Suppressor macrophage treated with lipopolysaccharide for 1 hour (primary cell): ENCODE measurements at regions not wholly inside any gene's neighbourhood (a gene's known extent, or its start where the extent isn't known, plus 50 kb on each side); places are given as distances from the start of the nearest gene placed in this dataset.
"Not testable (repeated sequence)": the region's sequence is repeated elsewhere in the genome, so short reads cannot be mapped to it uniquely, and the experiment has no call there.

Experiments used
- DNase-seq, 3 donors: peaks; one replicate each; pipeline ENCODE4 v3.0.0-alpha.2; 2020 to 2022

GRCh38 chr12:19671695-19672094, 232.4 kb downstream of the AEBP2 start:
- DNase-seq = no peak

GRCh38 chr12:19674437-19674836, 235.1 kb downstream of the AEBP2 start:
- no peak for DNase-seq

GRCh38 chr12:19675361-19675760, 236.1 kb downstream of the AEBP2 start:
- DNase-seq = no peak

- DNase-seq = not testable (repeated sequence)
Measured at GRCh38 chr12:19678501-19678900, 239.2 kb downstream of the AEBP2 start.

GRCh38 chr12:19681007-19681406, 241.7 kb downstream of the AEBP2 start:
- no peak for DNase-seq

- DNase-seq = no peak
Measured at GRCh38 chr12:19683178-19683927, 244.1 kb downstream of the AEBP2 start.

GRCh38 chr12:19687371-19687770, 248.1 kb downstream of the AEBP2 start:
- DNase-seq = no peak

GRCh38 chr12:19688532-19688931, 249.2 kb downstream of the AEBP2 start:
- DNase-seq = no peak

GRCh38 chr12:19689226-19689625, 249.9 kb downstream of the AEBP2 start:
- DNase-seq = no peak

GRCh38 chr12:19689801-19690472, 250.6 kb downstream of the AEBP2 start:
- no peak for DNase-seq

GRCh38 chr12:19692091-19692490, 252.8 kb downstream of the AEBP2 start:
- no peak for DNase-seq

GRCh38 chr12:19692566-19692965, 253.3 kb downstream of the AEBP2 start:
- DNase-seq = no peak

GRCh38 chr12:19694627-19695026, 255.3 kb downstream of the AEBP2 start:
- peak; percentile 9 to 21 (median 17) for DNase-seq

- no peak for DNase-seq
Measured at GRCh38 chr12:19695244-19696098, 256.2 kb downstream of the AEBP2 start.

- no peak for DNase-seq
Measured at GRCh38 chr12:19700969-19701368, 261.7 kb downstream of the AEBP2 start.

- DNase-seq = no peak
Measured at GRCh38 chr12:19704966-19705365, 265.7 kb downstream of the AEBP2 start.

- no peak for DNase-seq
Measured at GRCh38 chr12:19706936-19707335, 267.6 kb downstream of the AEBP2 start.

- DNase-seq = peak in 2 of 3 donors; percentile 30 to 49
Measured at GRCh38 chr12:19707948-19708409, 268.7 kb downstream of the AEBP2 start.

- DNase-seq = no peak
Measured at GRCh38 chr12:19709889-19710288, 270.6 kb downstream of the AEBP2 start.

- DNase-seq = no peak
Measured at GRCh38 chr12:19710811-19711793, 271.8 kb downstream of the AEBP2 start.

- peak; percentile 16 to 40 (median 34) for DNase-seq
Measured at GRCh38 chr12:19712041-19712440, 272.7 kb downstream of the AEBP2 start.

GRCh38 chr12:19718401-19718800, 279.1 kb downstream of the AEBP2 start:
- no peak for DNase-seq
